ENCODE measurements at regions not wholly inside any gene's neighbourhood (a gene's known extent, or its start where the extent isn't known, plus 50 kb on each side); places are given as distances from the start of the nearest gene placed in this dataset.
A peak's percentile ranks its signal among the peaks of the same experiment; 100 is the strongest.

DNA sequence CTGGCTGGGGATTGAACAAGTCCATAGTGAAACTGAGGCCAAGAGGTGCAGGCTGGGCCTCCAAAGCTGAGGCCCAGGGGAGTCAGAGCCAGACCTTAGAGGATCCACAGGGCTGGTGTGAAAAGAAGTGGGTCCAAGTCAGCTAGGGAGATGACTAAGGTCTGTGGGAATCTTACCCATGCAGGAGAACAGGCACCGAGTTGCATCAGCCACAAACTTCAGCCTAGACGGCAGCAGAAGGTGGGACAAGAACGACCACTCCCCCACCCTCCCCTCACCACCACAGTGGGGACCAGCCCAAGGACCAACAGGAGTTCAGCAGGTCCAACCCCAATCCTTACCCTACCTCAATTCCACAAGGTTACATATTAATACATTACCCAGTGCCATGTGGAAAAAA, 282.3 kb downstream of the TTLL7 start:
- no peaks in the 10 kb centered on the region for H3K4me1 ChIP-seq (ENCODE audit: insufficient read depth, low read length)
- no peaks in the 10 kb centered on the region for H3K36me3 ChIP-seq (ENCODE audit: insufficient read depth, low read depth, low read length)
- H3K9ac ChIP-seq (ENCODE audit: low read depth, low read length) = no peak overlapping the region
- no peaks in the 10 kb centered on the region for H3K27me3 ChIP-seq (ENCODE audit: insufficient read depth, low read length)
- no peak overlapping the region for H3K4me3 ChIP-seq (ENCODE audit: low read length)
- no peaks in the 10 kb centered on the region for H3K9me3 ChIP-seq (ENCODE audit: insufficient read depth, low read depth, low read length)
- H3K27ac ChIP-seq (ENCODE audit: low read length) = no peak overlapping the region

DNA sequence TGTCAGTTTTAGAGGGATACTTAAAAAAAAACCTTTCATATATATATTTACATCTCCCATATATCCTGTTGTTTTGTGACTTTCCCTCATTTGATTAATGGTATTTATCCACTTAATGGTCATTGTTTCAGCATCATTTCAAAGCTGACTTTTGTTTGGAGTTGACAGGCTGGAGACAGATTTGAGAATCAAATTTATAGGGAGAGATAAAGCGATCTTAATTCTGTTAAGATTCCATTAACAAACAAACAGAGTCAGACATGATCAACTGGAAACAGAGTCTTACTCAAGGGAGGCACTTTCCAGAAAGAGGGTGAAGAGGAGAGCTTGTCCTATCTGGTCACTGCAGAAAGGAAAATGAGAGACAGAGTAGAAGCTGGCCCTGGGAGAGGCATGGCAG, 283.4 kb downstream of the TTLL7 start:
- no peaks in the 10 kb centered on the region for H3K4me1 ChIP-seq (ENCODE audit: insufficient read depth, low read length)
- H3K27ac ChIP-seq (ENCODE audit: low read length) = no peak overlapping the region
- no peak overlapping the region for H3K9ac ChIP-seq (ENCODE audit: low read depth, low read length)
- no peaks in the 10 kb centered on the region for H3K9me3 ChIP-seq (ENCODE audit: insufficient read depth, low read depth, low read length)
- no peaks in the 10 kb centered on the region for H3K27me3 ChIP-seq (ENCODE audit: insufficient read depth, low read length)
- H3K4me3 ChIP-seq (ENCODE audit: low read length) = no peak overlapping the region
- H3K36me3 ChIP-seq (ENCODE audit: insufficient read depth, low read depth, low read length) = no peaks in the 10 kb centered on the region

- Histone ChIP-seq H3K36me3 (ENCODE audit: insufficient read depth, low read depth, low read length) (no peaks in the 10 kb centered on the region), H3K9ac (ENCODE audit: low read depth, low read length) (no peak overlapping the region), H3K27me3 (ENCODE audit: insufficient read depth, low read length) (no peaks in the 10 kb centered on the region), H3K9me3 (ENCODE audit: insufficient read depth, low read depth, low read length) (no peaks in the 10 kb centered on the region), H3K4me1 (ENCODE audit: insufficient read depth, low read length) (no peaks in the 10 kb centered on the region), H3K4me3 (ENCODE audit: low read length) (no peak overlapping the region), H3K27ac (ENCODE audit: low read length) (no peak overlapping the region)
These were observed 289.3 kb downstream of the TTLL7 start for GRCh38 chr1:83709662-83710061.

GRCh38 chr1:83706354-83706938, 292.5 kb downstream of the TTLL7 start:
- no peak overlapping the region for H3K4me3 ChIP-seq (ENCODE audit: low read length)
- H3K4me1 ChIP-seq (ENCODE audit: insufficient read depth, low read length) = no peaks in the 10 kb centered on the region
- H3K36me3 ChIP-seq (ENCODE audit: insufficient read depth, low read depth, low read length) = no peaks in the 10 kb centered on the region
- no peak overlapping the region for H3K9ac ChIP-seq (ENCODE audit: low read depth, low read length)
- H3K27ac ChIP-seq (ENCODE audit: low read length) = no peak overlapping the region
- no peaks in the 10 kb centered on the region for H3K9me3 ChIP-seq (ENCODE audit: insufficient read depth, low read depth, low read length)
- no peaks in the 10 kb centered on the region for H3K27me3 ChIP-seq (ENCODE audit: insufficient read depth, low read length)

DNA sequence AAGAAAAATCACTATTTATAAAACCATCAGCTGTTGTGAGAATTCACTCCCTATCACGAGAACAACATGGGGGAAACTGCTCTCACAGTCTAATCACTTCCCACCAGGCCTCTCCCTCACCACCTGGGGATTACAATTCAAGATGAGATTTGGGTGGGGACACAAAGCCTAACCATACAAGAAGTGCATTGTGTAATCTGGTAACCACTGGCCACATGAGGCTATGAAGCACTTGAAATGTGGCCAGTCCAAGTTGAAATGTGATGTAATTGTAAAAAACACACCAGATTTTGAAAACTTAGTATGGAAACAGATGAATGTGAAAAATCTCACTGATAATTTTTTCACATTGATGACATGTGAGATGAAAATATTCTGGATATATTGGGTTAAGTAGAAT, 293.8 kb downstream of the TTLL7 start:
- Histone ChIP-seq H3K4me1 (ENCODE audit: insufficient read depth, low read length) (no peaks in the 10 kb centered on the region), H3K36me3 (ENCODE audit: insufficient read depth, low read depth, low read length) (no peaks in the 10 kb centered on the region), H3K27ac (ENCODE audit: low read length) (no peak overlapping the region), H3K4me3 (ENCODE audit: low read length) (no peak overlapping the region), H3K9ac (ENCODE audit: low read depth, low read length) (no peak overlapping the region), H3K27me3 (ENCODE audit: insufficient read depth, low read length) (no peaks in the 10 kb centered on the region), H3K9me3 (ENCODE audit: insufficient read depth, low read depth, low read length) (no peaks in the 10 kb centered on the region)

DNA sequence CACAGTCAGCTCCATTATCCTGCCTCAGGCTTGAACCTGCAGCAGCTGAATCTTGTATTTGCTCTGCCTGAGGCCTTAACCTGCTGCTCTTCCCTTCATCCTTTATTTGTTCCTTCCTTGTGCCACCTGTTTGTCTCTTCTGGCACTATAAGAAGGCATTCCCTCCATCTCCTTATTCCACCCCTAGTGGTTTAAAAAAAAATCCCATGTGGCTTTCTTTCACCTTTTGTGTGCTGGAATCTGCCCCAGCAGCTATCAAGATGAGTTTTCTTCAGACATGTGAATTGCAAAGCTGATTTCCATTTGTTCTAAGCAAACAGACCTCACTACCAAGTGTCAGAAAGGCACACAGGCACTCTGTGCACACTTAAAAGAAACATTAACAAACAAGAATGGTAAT, 294.6 kb downstream of the TTLL7 start:
- no peak overlapping the region for H3K4me3 ChIP-seq (ENCODE audit: low read length)
- H3K9ac ChIP-seq (ENCODE audit: low read depth, low read length) = no peak overlapping the region
- no peaks in the 10 kb centered on the region for H3K36me3 ChIP-seq (ENCODE audit: insufficient read depth, low read depth, low read length)
- H3K27ac ChIP-seq (ENCODE audit: low read length) = no peak overlapping the region
- no peaks in the 10 kb centered on the region for H3K9me3 ChIP-seq (ENCODE audit: insufficient read depth, low read depth, low read length)
- H3K4me1 ChIP-seq (ENCODE audit: insufficient read depth, low read length) = no peaks in the 10 kb centered on the region
- no peaks in the 10 kb centered on the region for H3K27me3 ChIP-seq (ENCODE audit: insufficient read depth, low read length)

DNA sequence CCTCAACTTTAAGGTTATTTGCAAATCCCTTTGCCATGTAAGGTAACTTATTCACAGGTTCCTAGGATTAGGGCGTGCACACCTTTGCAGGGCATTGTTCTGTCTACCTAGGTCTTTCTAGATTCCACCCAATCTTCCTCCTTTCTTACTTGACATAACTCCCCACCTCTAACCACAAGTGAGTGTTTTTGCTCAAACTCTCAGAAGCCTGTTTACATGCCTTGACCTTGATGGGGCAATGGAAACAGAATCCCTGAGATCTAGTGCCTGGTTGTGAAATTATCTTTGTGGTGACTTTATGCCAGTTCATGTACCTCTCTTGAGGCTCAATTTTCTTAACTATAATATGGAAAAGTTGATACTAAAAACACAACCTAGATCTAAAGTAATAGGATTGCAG, 296.6 kb downstream of the TTLL7 start:
- Histone ChIP-seq H3K27ac (ENCODE audit: low read length) (no peak overlapping the region), H3K36me3 (ENCODE audit: insufficient read depth, low read depth, low read length) (no peaks in the 10 kb centered on the region)

GRCh38 chr1:83701355-83701754, 297.6 kb downstream of the TTLL7 start:
- no peak overlapping the region for H3K9ac ChIP-seq (ENCODE audit: low read depth, low read length)
- no peaks in the 10 kb centered on the region for H3K9me3 ChIP-seq (ENCODE audit: insufficient read depth, low read depth, low read length)
- no peak overlapping the region for H3K4me3 ChIP-seq (ENCODE audit: low read length)
- H3K27ac ChIP-seq (ENCODE audit: low read length) = no peak overlapping the region
- H3K27me3 ChIP-seq (ENCODE audit: insufficient read depth, low read length) = no peaks in the 10 kb centered on the region
- H3K36me3 ChIP-seq (ENCODE audit: insufficient read depth, low read depth, low read length) = no peaks in the 10 kb centered on the region
- H3K4me1 ChIP-seq (ENCODE audit: insufficient read depth, low read length) = no peaks in the 10 kb centered on the region

More for the DNA sequence above, 296.6 kb downstream of the TTLL7 start:
- no peaks in the 10 kb centered on the region for H3K4me1 ChIP-seq (ENCODE audit: insufficient read depth, low read length)
- no peaks in the 10 kb centered on the region for H3K9me3 ChIP-seq (ENCODE audit: insufficient read depth, low read depth, low read length)
- no peaks in the 10 kb centered on the region for H3K27me3 ChIP-seq (ENCODE audit: insufficient read depth, low read length)
- no peak overlapping the region for H3K4me3 ChIP-seq (ENCODE audit: low read length)
- no peak overlapping the region for H3K9ac ChIP-seq (ENCODE audit: low read depth, low read length)

DNA sequence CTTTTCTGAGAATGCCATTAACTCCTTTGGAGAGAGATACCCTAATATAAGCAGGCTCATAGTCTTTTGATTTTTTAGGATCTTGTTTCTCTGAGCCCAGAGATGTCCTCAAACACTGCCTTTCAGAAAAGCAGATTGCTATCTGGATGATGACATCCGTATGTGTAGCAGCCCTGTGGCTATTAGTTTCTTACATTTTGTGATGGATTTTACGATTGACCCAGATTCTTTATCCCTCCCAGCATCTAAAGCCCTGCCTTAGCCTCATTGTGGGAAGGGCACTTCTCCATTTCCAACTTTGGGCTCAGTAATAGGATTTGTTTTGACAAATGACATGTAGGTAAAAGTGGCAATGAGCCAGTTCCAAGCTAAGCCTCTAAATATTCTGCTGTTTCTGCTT, 300.3 kb downstream of the TTLL7 start:
- no peaks in the 10 kb centered on the region for H3K36me3 ChIP-seq (ENCODE audit: insufficient read depth, low read depth, low read length)
- no peak overlapping the region for H3K27ac ChIP-seq (ENCODE audit: low read length)
- H3K27me3 ChIP-seq (ENCODE audit: insufficient read depth, low read length) = no peaks in the 10 kb centered on the region
- no peak overlapping the region for H3K9ac ChIP-seq (ENCODE audit: low read depth, low read length)
- peaks cover 22% of the 10 kb centered on the region for H3K4me1 ChIP-seq (ENCODE audit: insufficient read depth, low read length)
- no peak overlapping the region for H3K4me3 ChIP-seq (ENCODE audit: low read length)
- no peaks in the 10 kb centered on the region for H3K9me3 ChIP-seq (ENCODE audit: insufficient read depth, low read depth, low read length)

DNA sequence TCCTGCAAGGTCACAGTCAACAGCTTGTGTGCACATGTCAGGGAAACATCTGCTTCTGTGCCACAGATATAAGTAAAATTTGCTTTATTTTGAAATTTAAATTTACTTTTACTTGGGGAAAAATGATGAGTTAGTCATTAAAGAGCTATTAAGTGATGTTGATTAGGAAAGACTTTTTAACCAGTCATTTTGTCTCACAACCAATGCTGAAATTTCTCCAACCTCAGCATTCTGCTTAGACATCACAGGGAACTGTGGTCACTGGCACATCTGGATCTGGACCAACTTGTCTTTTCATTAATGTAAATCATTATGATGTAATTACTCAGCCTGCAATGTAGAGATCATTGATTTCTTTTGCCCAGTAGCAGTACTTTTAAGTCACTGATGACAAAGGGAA, 301.0 kb downstream of the TTLL7 start:
- Histone ChIP-seq H3K4me3 (ENCODE audit: low read length) (no peak overlapping the region), H3K27ac (ENCODE audit: low read length) (no peak overlapping the region)

GRCh38 chr1:83697220-83697619, 301.7 kb downstream of the TTLL7 start:
- Histone ChIP-seq H3K4me3 (ENCODE audit: low read length) (no peak overlapping the region), H3K9me3 (ENCODE audit: insufficient read depth, low read depth, low read length) (no peaks in the 10 kb centered on the region), H3K9ac (ENCODE audit: low read depth, low read length) (no peak overlapping the region), H3K36me3 (ENCODE audit: insufficient read depth, low read depth, low read length) (no peaks in the 10 kb centered on the region), H3K27ac (ENCODE audit: low read length) (no peak overlapping the region), H3K4me1 (ENCODE audit: insufficient read depth, low read length) (peaks cover 29% of the 10 kb centered on the region), H3K27me3 (ENCODE audit: insufficient read depth, low read length) (no peaks in the 10 kb centered on the region)

More for the DNA sequence above, 301.0 kb downstream of the TTLL7 start:
- Histone ChIP-seq H3K36me3 (ENCODE audit: insufficient read depth, low read depth, low read length) (no peaks in the 10 kb centered on the region), H3K9ac (ENCODE audit: low read depth, low read length) (no peak overlapping the region), H3K27me3 (ENCODE audit: insufficient read depth, low read length) (no peaks in the 10 kb centered on the region), H3K4me1 (ENCODE audit: insufficient read depth, low read length) (peaks cover 25% of the 10 kb centered on the region), H3K9me3 (ENCODE audit: insufficient read depth, low read depth, low read length) (no peaks in the 10 kb centered on the region)

DNA sequence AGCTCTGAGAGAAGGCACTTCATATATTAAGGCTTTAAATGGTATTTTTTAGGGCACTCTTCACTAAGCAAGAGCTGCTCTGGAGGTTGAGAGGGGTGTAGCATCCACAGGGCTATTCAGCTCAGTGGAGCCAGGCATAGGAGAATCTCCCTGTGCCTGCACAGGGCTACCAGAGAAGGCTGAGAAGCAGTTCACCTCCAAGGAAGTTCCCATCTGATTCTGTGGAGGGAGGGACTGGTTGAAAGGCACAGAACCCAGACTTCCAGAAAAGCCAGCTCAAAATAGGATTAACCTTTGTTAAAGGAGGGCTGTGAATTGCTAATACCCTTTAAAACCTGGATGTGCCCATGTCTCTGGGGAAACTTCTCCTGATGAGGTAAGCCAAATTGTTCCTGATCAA, 304.5 kb downstream of the TTLL7 start:
- peak overlapping the region; percentile 84; the same call in 1 of the 2 replicates for H3K9ac ChIP-seq (ENCODE audit: low read depth, low read length)
- H3K27me3 ChIP-seq (ENCODE audit: insufficient read depth, low read length) = no peaks in the 10 kb centered on the region
- H3K36me3 ChIP-seq (ENCODE audit: insufficient read depth, low read depth, low read length) = no peaks in the 10 kb centered on the region
- H3K4me3 ChIP-seq (ENCODE audit: low read length) = peak overlapping the region; percentile 4; the same call in 1 of the 2 replicates
- H3K27ac ChIP-seq (ENCODE audit: low read length) = peak overlapping the region; percentile 19
- peaks cover 47% of the 10 kb centered on the region for H3K4me1 ChIP-seq (ENCODE audit: insufficient read depth, low read length)
- H3K9me3 ChIP-seq (ENCODE audit: insufficient read depth, low read depth, low read length) = no peaks in the 10 kb centered on the region
